GM13976 (cell line): ENCODE measurements at regions not wholly inside any gene's neighbourhood (a gene's known extent, or its start where the extent isn't known, plus 50 kb on each side); places are given as distances from the start of the nearest gene placed in this dataset.

Source experiments
- DNase-seq: peaks from one replicate; pipeline ENCODE4 v3.0.0; 2012; ENCODE audit warnings: low spot score
- CTCF ChIP-seq: IDR thresholded peaks from 2 replicates; pipeline ENCODE4 v1.5.1; 2012; ENCODE audit warnings: borderline replicate concordance, mild to moderate bottlenecking; ENCODE audit not compliant: insufficient read depth; ENCODE audit errors: extremely low read depth, missing control alignments, control extremely low read depth
- in situ Hi-C: fragments of 300-500 bp; cut with MboI; formaldehyde crosslinking; loops from one replicate; pipeline ENCODE4 v1.12.0; 2022; ENCODE audit warnings: low sequenced_read_pairs, mixed read lengths, inconsistent platforms; ENCODE audit not compliant: unreplicated experiment

DNA sequence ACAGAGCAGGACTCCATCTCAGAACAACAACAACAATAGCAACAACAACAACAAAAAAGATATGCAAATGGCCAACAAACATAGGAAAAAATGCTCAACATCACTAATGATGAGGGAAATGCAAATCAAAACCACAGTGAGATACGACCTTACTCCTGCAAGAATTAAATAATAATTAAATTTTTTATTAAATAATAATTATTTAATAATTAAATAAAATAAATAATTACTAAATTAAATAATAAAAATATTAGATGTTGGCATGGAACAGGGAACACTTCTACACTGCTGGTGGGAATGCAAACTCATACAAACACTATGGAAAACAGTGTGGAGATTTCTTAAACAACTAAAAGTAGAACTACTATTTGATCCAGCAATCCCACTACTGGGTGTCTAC is 1022.3 kb upstream of the B3GALT2 start:
- in situ Hi-C loops = no loop called here
- DNase-seq = no peak
- TF ChIP-seq CTCF = no peak

- TF ChIP-seq CTCF = no peak
- in situ Hi-C loops = no loop called here
- no peak for DNase-seq
These were observed 1010.1 kb upstream of the B3GALT2 start for GRCh38 chr1:194196562-194196961.

DNA sequence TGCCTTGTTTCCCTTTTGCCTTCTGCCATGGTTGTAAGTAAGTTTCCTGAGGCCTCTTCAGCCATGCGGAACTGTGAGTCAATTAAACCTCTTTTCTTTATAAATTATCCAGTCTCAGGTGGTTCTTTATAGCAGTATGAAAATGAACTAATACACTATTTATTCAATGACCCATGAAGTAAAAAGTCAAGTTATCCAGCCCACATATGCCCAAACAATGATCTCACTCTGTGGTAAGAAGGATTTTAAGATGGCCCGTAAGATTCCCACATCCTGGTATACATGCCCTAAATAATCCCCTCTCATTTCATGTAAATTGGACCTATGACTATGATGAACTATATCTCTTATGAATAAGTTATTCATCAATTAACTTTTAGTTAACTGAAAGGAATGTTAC is 1008.3 kb upstream of the B3GALT2 start:
- TF ChIP-seq CTCF = no peak
- in situ Hi-C loops = no loop called here
- DNase-seq = no peak

DNA sequence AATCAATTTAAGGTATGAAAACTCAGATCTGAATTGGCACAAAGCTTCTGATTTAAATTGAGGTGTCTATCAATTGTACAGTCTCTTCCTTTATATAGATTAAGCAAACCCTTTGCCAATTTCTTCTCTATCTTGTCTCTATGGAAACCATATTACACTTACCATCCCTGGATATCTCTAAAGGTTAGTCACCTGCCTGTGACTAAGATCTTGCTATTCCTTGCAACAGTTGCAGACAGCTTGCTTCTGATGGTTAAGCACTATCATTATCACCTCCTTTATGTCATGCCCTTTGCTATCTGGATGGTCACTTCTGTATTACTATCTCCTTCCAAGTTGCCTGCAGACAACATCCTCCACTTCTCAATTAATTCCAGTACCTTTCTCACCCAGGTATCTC is 998.6 kb upstream of the B3GALT2 start:
- in situ Hi-C loops = no loop called here
- DNase-seq = no peak
- no peak for TF ChIP-seq CTCF

DNA sequence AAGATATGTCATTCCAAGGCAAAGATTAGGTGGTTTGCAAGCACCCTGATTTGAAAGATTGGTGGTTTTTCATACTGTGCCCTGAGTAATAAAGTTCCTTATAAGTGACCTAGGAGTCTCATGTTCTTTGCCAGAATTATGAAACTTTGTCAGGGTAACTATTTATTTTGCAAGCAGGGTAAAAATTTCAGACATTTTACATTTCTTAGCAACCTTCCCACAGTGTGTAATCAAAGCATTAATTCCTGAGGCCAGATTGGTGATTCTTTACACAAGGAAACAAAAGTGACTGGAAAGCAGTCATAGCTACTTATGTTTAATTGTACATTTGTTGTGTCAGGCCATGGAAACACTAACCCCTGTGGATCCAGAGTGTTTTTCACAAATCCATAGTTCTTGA is 998.0 kb upstream of the B3GALT2 start:
- no peak for TF ChIP-seq CTCF
- no peak for DNase-seq
- in situ Hi-C loops = no loop called here

DNA sequence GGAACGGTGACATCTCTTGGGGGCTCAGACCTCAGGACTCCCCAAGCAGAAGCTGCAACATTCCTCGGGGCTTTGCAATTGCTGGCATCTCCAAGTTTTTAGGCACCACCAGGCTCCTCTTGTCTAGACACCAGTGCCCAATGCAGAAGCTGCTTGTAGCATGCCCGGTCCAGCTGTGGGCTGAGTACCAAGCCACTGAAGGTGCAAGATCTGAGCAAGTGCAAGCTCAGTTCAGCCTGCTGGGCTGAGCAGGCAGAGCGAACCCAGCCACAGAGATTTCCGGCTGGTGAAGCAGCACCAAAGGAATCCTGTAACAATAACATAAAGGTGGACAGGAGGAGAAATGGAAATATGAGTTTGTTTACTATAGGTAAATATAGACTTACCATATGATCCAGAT is 995.4 kb upstream of the B3GALT2 start:
- no peak for TF ChIP-seq CTCF
- in situ Hi-C loops = no loop called here
- DNase-seq = no peak

DNA sequence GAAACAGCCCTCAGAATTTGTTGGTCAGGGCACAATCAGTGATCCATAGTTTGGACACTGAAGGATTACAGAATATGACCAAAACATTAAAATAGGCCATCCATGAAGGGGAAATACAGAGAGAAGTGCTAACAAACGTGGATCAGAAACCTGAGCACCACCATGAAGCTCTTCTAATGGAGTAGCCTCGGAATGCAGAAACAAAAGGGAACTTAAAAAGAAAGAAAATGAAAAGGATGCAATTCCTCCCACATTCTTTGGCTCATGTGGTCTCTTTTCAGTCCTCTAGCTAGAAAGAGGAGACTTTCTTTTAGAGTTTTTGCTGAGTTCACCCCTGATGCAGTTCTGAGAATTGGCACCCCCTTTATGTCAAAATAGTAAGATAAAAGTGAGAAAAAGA is 989.8 kb upstream of the B3GALT2 start:
- no peak for TF ChIP-seq CTCF
- DNase-seq = no peak
- in situ Hi-C loops = no loop called here
